T47D (cell line): ENCODE measurements at regions not wholly inside any gene's neighbourhood (a gene's known extent, or its start where the extent isn't known, plus 50 kb on each side); places are given as distances from the start of the nearest gene placed in this dataset.
A peak's percentile ranks its signal among the peaks of the same experiment; 100 is the strongest.
"Not testable (repeated sequence)": the region's sequence is repeated elsewhere in the genome, so short reads cannot be mapped to it uniquely, and the experiment has no call there.

ENCODE experiments used
- DNase-seq, 2 experiments: peaks; one replicate each; pipeline versions ENCODE4 v3.0.0 to v3.0.0-alpha.2; 2011 to 2012; ENCODE audit warnings: low read depth in 1 of 2, low spot score in 1 of 2
- JUND ChIP-seq: IDR thresholded peaks from 2 replicates; pipeline ENCODE4 v1.6.1; 2012; ENCODE audit warnings: low read depth
- in situ Hi-C: cut with HindIII; loops from 2 replicates; pipeline ENCODE4 v1.10.0; 2016; ENCODE audit warnings: low sequenced_read_pairs, low pct_unique_long_range_greater_than_20kb

- TF ChIP-seq JUND, result no peak
- in situ Hi-C loops, result no loop called here
- DNase-seq, result peak; percentile 3 to 30
These were observed 276.4 kb downstream of the RPIA start for GRCh38 chr2:88967844-88968243.

- in situ Hi-C loops, DNase-seq: not testable (repeated sequence)
These were observed 286.5 kb downstream of the RPIA start for GRCh38 chr2:88978011-88978410.

GRCh38 chr2:88978446-88978845 lies 287.0 kb downstream of the RPIA start:
- in situ Hi-C loops, DNase-seq: not testable (repeated sequence)

GRCh38 chr2:88984079-88984478 lies 292.6 kb downstream of the RPIA start:
- DNase-seq, in situ Hi-C loops: not testable (repeated sequence)

GRCh38 chr2:88986721-88987330 lies 295.4 kb downstream of the RPIA start:
- in situ Hi-C loops, DNase-seq: not testable (repeated sequence)

- DNase-seq, in situ Hi-C loops: not testable (repeated sequence)
These were observed 297.1 kb downstream of the RPIA start for GRCh38 chr2:88988617-88989016.

- in situ Hi-C loops, DNase-seq: not testable (repeated sequence)
These were observed 301.3 kb downstream of the RPIA start for GRCh38 chr2:88992819-88993218.

GRCh38 chr2:88994856-88995255 lies 303.4 kb downstream of the RPIA start:
- DNase-seq, in situ Hi-C loops: not testable (repeated sequence)

- DNase-seq, in situ Hi-C loops: not testable (repeated sequence)
These were observed 305.1 kb downstream of the RPIA start for GRCh38 chr2:88996588-88996987.

- no peak for DNase-seq
- in situ Hi-C loops, result no loop called here
- no peak for TF ChIP-seq JUND
These were observed 307.9 kb downstream of the RPIA start for GRCh38 chr2:88999365-88999764.

GRCh38 chr2:89000235-89000634 lies 308.8 kb downstream of the RPIA start:
- DNase-seq, result no peak

GRCh38 chr2:89004238-89004637 lies 312.8 kb downstream of the RPIA start:
- DNase-seq, in situ Hi-C loops: not testable (repeated sequence)

More at GRCh38 chr2:89000235-89000634, 308.8 kb downstream of the RPIA start:
- in situ Hi-C loops, result no loop called here
- TF ChIP-seq JUND, result no peak

GRCh38 chr2:89020566-89020965 lies 329.1 kb downstream of the RPIA start:
- DNase-seq, in situ Hi-C loops: not testable (repeated sequence)

- in situ Hi-C loops, DNase-seq: not testable (repeated sequence)
These were observed 334.8 kb downstream of the RPIA start for GRCh38 chr2:89026296-89026695.

- DNase-seq, in situ Hi-C loops: not testable (repeated sequence)
These were observed 335.6 kb downstream of the RPIA start for GRCh38 chr2:89027115-89027514.

GRCh38 chr2:89027536-89027935 lies 336.1 kb downstream of the RPIA start:
- in situ Hi-C loops, DNase-seq: not testable (repeated sequence)

GRCh38 chr2:89029257-89029656 lies 337.8 kb downstream of the RPIA start:
- in situ Hi-C loops, DNase-seq: not testable (repeated sequence)

GRCh38 chr2:89048138-89049066 lies 356.9 kb downstream of the RPIA start:
- DNase-seq, result peak; percentile 1 to 45
- in situ Hi-C loops, result not testable (repeated sequence)
